ENCODE measurements at regions not wholly inside any gene's neighbourhood (a gene's known extent, or its start where the extent isn't known, plus 50 kb on each side); places are given as distances from the start of the nearest gene placed in this dataset.

DNA sequence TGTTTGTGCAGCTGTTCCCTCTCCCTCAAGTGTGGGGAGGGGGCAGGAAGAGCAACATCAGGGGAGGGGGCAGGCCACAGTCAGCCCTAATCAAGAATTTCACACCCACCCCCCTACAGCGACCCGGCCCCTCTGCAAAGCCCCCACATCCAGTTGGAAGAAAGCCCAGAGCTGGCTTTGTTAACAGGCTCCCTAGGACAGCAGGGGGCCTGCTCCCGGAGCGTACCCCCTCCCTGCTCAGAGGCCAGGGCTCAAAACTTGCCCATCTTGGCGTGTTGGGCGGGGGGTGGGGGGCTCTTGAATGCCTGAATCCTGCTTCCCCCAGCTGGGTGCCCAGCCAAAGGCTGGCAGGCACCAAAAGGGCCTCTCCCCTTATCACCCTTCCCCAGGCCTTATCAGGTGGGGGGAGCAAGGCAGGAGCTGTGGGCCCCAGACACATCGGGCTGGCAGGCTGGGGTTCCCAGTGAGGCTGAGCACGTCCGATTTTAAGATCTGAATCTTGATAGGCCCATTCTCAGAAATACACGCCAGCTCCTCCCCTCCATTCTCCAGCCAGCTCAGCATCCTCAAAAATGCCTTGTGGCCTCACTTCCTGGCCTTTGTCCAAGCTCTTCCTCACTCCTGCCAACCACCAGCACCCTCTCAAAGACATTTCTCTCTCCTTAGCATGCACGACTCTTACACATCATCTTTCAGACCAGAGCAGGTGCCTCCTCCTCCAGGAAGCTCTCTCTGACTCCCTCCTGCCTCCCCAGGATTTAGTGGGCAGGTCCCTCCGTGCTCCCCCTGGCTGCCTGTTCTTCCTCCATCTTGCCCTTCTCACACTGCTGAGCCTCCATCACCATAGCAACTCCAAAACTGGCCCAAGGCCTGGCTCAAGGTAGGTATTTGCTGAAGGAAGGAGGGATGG lies 384.8 kb downstream of the MN1 start:
- TF ChIP-seq CTCF (IDR thresholded peaks at IDR 0.05; ENCODE audit: low read depth, low read length) (no peak), POLR2A (IDR thresholded peaks at IDR 0.05; ENCODE audit: extremely low read depth, insufficient read length) (no peak)

Measured in NB4 (cell line).